ENCODE measurements at regions not wholly inside any gene's neighbourhood (a gene's known extent, or its start where the extent isn't known, plus 50 kb on each side); places are given as distances from the start of the nearest gene placed in this dataset.

DNA sequence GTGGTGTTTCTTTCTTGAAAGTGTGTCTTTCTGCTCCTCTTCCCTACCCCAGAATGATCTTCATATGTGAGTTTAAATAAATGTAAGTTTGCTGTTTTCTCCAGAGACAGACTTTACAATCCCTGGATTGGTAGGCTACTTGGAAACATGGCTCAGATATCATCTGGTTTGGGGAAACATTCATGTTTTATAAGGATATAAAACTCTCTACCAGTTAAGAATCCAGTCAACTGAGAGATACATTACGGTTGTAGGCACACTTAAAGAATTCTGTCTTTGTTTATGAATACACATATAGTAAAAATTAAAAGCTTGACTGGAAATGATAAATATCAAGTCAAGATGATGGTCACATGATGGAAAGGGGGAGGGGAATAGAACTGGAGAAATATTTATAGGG, 739.3 kb downstream of the SLC4A3 start:
- TF ChIP-seq, protein P1, sequence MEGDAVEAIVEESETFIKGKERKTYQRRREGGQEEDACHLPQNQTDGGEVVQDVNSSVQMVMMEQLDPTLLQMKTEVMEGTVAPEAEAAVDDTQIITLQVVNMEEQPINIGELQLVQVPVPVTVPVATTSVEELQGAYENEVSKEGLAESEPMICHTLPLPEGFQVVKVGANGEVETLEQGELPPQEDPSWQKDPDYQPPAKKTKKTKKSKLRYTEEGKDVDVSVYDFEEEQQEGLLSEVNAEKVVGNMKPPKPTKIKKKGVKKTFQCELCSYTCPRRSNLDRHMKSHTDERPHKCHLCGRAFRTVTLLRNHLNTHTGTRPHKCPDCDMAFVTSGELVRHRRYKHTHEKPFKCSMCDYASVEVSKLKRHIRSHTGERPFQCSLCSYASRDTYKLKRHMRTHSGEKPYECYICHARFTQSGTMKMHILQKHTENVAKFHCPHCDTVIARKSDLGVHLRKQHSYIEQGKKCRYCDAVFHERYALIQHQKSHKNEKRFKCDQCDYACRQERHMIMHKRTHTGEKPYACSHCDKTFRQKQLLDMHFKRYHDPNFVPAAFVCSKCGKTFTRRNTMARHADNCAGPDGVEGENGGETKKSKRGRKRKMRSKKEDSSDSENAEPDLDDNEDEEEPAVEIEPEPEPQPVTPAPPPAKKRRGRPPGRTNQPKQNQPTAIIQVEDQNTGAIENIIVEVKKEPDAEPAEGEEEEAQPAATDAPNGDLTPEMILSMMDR (IDR thresholded peaks at IDR 0.05; ENCODE audit: low read depth, low read length, poor library complexity, severe bottlenecking): no peak
- TF ChIP-seq EZH2phosphoT487 (IDR thresholded peaks at IDR 0.05; ENCODE audit: borderline replicate concordance, low read length): no peak
